ENCODE measurements at regions not wholly inside any gene's neighbourhood (a gene's known extent, or its start where the extent isn't known, plus 50 kb on each side); places are given as distances from the start of the nearest gene placed in this dataset.
"Not testable (repeated sequence)": the region's sequence is repeated elsewhere in the genome, so short reads cannot be mapped to it uniquely, and the experiment has no call there.

DNA sequence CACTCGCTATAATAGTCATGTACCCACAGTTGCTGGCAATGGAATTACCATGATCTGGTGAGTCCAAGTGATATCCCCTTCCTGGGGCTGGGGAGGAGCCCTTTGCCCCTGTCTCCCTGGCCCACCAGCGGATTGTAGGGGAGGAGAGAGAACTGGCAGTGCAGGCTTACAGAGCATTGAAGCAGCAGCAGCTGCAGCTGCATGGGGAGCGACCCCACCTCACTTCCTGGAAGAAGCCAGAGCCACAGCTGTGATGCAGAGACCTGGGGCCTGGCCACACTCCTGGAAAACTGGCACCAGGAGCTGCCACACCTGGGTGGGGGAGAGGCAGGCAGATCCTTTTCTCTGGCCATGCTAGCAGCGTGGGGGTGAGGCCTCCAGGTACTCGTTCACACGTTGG, 300.1 kb upstream of the PROK2 start:
- Histone ChIP-seq H3K4me1 (ENCODE audit: control insufficient read depth, insufficient read depth, low read length) (peaks cover 14% of the 10 kb centered on the region; the same call in 1 of the 2 replicates), H3K9me3 (ENCODE audit: control insufficient read depth, insufficient read depth, low read length) (no peaks in the 10 kb centered on the region; the same call in 1 of the 2 replicates), H3K4me3 (ENCODE audit: low read depth, low read length) (no peak overlapping the region), H3K27me3 (ENCODE audit: control insufficient read depth, insufficient read depth, low read length) (no peaks in the 10 kb centered on the region; the same call in 1 of the 2 replicates), H3K27ac (ENCODE audit: low read depth, low read length) (no peak overlapping the region), H3K36me3 (ENCODE audit: control insufficient read depth, insufficient read depth, low read length) (no peaks in the 10 kb centered on the region), H3K9ac (ENCODE audit: low read depth, low read length) (no peak overlapping the region)

- Histone ChIP-seq H3K4me1 (ENCODE audit: control insufficient read depth, insufficient read depth, low read length) (peaks cover 18% of the 10 kb centered on the region; the same call in 1 of the 2 replicates), H3K9ac (ENCODE audit: low read depth, low read length) (no peak overlapping the region), H3K27me3 (ENCODE audit: control insufficient read depth, insufficient read depth, low read length) (no peaks in the 10 kb centered on the region; the same call in 1 of the 2 replicates), H3K9me3 (ENCODE audit: control insufficient read depth, insufficient read depth, low read length) (no peaks in the 10 kb centered on the region; the same call in 1 of the 2 replicates), H3K36me3 (ENCODE audit: control insufficient read depth, insufficient read depth, low read length) (no peaks in the 10 kb centered on the region), H3K4me3 (ENCODE audit: low read depth, low read length) (no peak overlapping the region), H3K27ac (ENCODE audit: low read depth, low read length) (no peak overlapping the region)
Observed at GRCh38 chr3:72082776-72083462, 298.0 kb upstream of the PROK2 start.

- no peaks in the 10 kb centered on the region; the same call in 1 of the 2 replicates for H3K27me3 ChIP-seq (ENCODE audit: control insufficient read depth, insufficient read depth, low read length)
- H3K4me3 ChIP-seq (ENCODE audit: low read depth, low read length): no peak overlapping the region
- no peaks in the 10 kb centered on the region for H3K36me3 ChIP-seq (ENCODE audit: control insufficient read depth, insufficient read depth, low read length)
- H3K4me1 ChIP-seq (ENCODE audit: control insufficient read depth, insufficient read depth, low read length): peaks cover 18% of the 10 kb centered on the region; the same call in 1 of the 2 replicates
- H3K27ac ChIP-seq (ENCODE audit: low read depth, low read length): no peak overlapping the region
- no peak overlapping the region for H3K9ac ChIP-seq (ENCODE audit: low read depth, low read length)
- peaks cover 3% of the 10 kb centered on the region; the same call in 1 of the 2 replicates for H3K9me3 ChIP-seq (ENCODE audit: control insufficient read depth, insufficient read depth, low read length)
Observed at GRCh38 chr3:72082186-72082715, 297.3 kb upstream of the PROK2 start.

GRCh38 chr3:72081471-72082185, 296.7 kb upstream of the PROK2 start:
- H3K36me3 ChIP-seq (ENCODE audit: control insufficient read depth, insufficient read depth, low read length): no peaks in the 10 kb centered on the region
- peaks cover 5% of the 10 kb centered on the region for H3K9me3 ChIP-seq (ENCODE audit: control insufficient read depth, insufficient read depth, low read length)
- no peak overlapping the region for H3K9ac ChIP-seq (ENCODE audit: low read depth, low read length)
- no peaks in the 10 kb centered on the region; the same call in 1 of the 2 replicates for H3K27me3 ChIP-seq (ENCODE audit: control insufficient read depth, insufficient read depth, low read length)
- H3K27ac ChIP-seq (ENCODE audit: low read depth, low read length): no peak overlapping the region
- H3K4me1 ChIP-seq (ENCODE audit: control insufficient read depth, insufficient read depth, low read length): peaks cover 18% of the 10 kb centered on the region; the same call in 1 of the 2 replicates
- H3K4me3 ChIP-seq (ENCODE audit: low read depth, low read length): no peak overlapping the region

DNA sequence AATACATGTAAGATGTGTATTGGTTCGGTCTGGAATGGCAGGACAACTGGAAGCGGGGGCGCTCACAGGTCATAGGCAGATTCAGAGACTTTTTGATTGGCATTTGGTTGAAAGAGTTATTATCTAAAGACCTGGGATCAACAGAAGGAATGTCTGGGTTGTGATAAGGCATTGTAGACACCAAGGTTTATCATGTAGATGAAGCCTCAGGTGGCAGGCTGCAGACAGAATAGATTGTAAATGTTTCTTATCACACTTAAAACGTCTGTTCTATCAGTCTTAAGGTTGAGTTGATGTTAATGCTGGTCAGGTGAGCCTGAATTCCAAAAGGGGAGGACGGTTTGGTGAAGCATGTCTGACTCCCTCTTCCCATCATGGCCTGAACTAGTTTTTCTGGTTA, 295.9 kb upstream of the PROK2 start:
- H3K27ac ChIP-seq (ENCODE audit: low read depth, low read length): no peak overlapping the region

DNA sequence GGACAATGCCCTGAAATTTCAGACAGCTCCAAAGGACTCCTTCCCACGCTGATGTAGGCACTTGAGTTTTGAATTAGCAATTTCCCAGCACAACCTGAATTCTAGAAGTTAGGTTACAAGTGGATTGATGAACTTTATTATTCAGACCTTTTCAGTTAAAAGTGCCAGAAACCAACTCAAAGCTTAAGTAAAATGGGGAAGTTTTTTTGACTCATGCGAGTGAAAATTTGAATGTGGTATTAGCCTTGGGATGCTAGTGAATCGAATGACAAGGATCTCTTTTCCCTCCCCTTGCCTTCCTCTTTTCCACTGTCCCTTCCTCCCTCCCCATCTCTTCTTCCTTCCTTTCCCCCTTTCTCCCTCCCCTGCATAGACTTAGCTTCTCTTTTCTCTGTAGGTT, 295.1 kb upstream of the PROK2 start:
- no peak overlapping the region for H3K27ac ChIP-seq (ENCODE audit: low read depth, low read length)
- H3K9ac ChIP-seq (ENCODE audit: low read depth, low read length): no peak overlapping the region
- peaks cover 18% of the 10 kb centered on the region; the same call in 1 of the 2 replicates for H3K4me1 ChIP-seq (ENCODE audit: control insufficient read depth, insufficient read depth, low read length)
- no peak overlapping the region for H3K4me3 ChIP-seq (ENCODE audit: low read depth, low read length)
- H3K9me3 ChIP-seq (ENCODE audit: control insufficient read depth, insufficient read depth, low read length): peaks cover 16% of the 10 kb centered on the region
- no peaks in the 10 kb centered on the region for H3K36me3 ChIP-seq (ENCODE audit: control insufficient read depth, insufficient read depth, low read length)
- no peaks in the 10 kb centered on the region; the same call in 1 of the 2 replicates for H3K27me3 ChIP-seq (ENCODE audit: control insufficient read depth, insufficient read depth, low read length)

More for the DNA sequence above, 295.9 kb upstream of the PROK2 start:
- H3K36me3 ChIP-seq (ENCODE audit: control insufficient read depth, insufficient read depth, low read length): no peaks in the 10 kb centered on the region
- H3K9me3 ChIP-seq (ENCODE audit: control insufficient read depth, insufficient read depth, low read length): peaks cover 11% of the 10 kb centered on the region
- no peaks in the 10 kb centered on the region; the same call in 1 of the 2 replicates for H3K27me3 ChIP-seq (ENCODE audit: control insufficient read depth, insufficient read depth, low read length)
- peaks cover 18% of the 10 kb centered on the region; the same call in 1 of the 2 replicates for H3K4me1 ChIP-seq (ENCODE audit: control insufficient read depth, insufficient read depth, low read length)
- no peak overlapping the region for H3K4me3 ChIP-seq (ENCODE audit: low read depth, low read length)
- H3K9ac ChIP-seq (ENCODE audit: low read depth, low read length): no peak overlapping the region

DNA sequence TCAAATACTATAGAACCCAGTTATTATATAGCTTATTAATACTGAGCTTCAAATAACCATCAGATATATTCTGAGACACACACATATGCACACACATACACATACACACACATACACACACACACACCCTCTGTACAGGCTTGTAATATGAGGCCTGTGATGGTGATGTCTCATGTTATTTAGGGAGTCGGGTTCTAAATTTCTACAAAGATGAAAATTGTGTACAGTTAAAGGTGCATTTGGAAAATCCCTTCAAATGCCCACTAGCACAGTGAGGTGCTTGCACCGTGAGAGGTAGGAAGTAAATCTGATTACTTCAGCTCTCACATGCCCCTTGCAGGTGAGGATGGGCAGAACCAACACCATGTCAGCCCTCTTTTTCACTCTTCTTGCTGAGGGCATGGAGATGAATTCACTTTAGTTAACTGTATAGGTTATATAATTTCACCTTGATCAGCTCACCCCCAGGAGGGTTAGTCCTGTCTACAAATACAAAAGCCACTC, 294.5 kb upstream of the PROK2 start:
- no peak overlapping the region for H3K27ac ChIP-seq (ENCODE audit: low read depth, low read length)
- no peaks in the 10 kb centered on the region; the same call in 1 of the 2 replicates for H3K27me3 ChIP-seq (ENCODE audit: control insufficient read depth, insufficient read depth, low read length)
- H3K4me3 ChIP-seq (ENCODE audit: low read depth, low read length): no peak overlapping the region
- H3K9ac ChIP-seq (ENCODE audit: low read depth, low read length): no peak overlapping the region
- H3K9me3 ChIP-seq (ENCODE audit: control insufficient read depth, insufficient read depth, low read length): peaks cover 20% of the 10 kb centered on the region
- H3K36me3 ChIP-seq (ENCODE audit: control insufficient read depth, insufficient read depth, low read length): no peaks in the 10 kb centered on the region
- H3K4me1 ChIP-seq (ENCODE audit: control insufficient read depth, insufficient read depth, low read length): peaks cover 18% of the 10 kb centered on the region; the same call in 1 of the 2 replicates

GRCh38 chr3:72078676-72079368, 293.9 kb upstream of the PROK2 start:
- H3K4me3 ChIP-seq (ENCODE audit: low read depth, low read length): no peak overlapping the region
- no peak overlapping the region for H3K9ac ChIP-seq (ENCODE audit: low read depth, low read length)
- no peaks in the 10 kb centered on the region; the same call in 1 of the 2 replicates for H3K27me3 ChIP-seq (ENCODE audit: control insufficient read depth, insufficient read depth, low read length)
- H3K36me3 ChIP-seq (ENCODE audit: control insufficient read depth, insufficient read depth, low read length): no peaks in the 10 kb centered on the region
- H3K27ac ChIP-seq (ENCODE audit: low read depth, low read length): no peak overlapping the region
- peaks cover 18% of the 10 kb centered on the region; the same call in 1 of the 2 replicates for H3K4me1 ChIP-seq (ENCODE audit: control insufficient read depth, insufficient read depth, low read length)
- peaks cover 20% of the 10 kb centered on the region for H3K9me3 ChIP-seq (ENCODE audit: control insufficient read depth, insufficient read depth, low read length)

- Histone ChIP-seq H3K27me3 (ENCODE audit: control insufficient read depth, insufficient read depth, low read length) (no peaks in the 10 kb centered on the region; the same call in 1 of the 2 replicates), H3K4me3 (ENCODE audit: low read depth, low read length) (no peak overlapping the region), H3K9ac (ENCODE audit: low read depth, low read length) (no peak overlapping the region), H3K4me1 (ENCODE audit: control insufficient read depth, insufficient read depth, low read length) (peaks cover 18% of the 10 kb centered on the region; the same call in 1 of the 2 replicates), H3K27ac (ENCODE audit: low read depth, low read length) (no peak overlapping the region), H3K9me3 (ENCODE audit: control insufficient read depth, insufficient read depth, low read length) (peaks cover 22% of the 10 kb centered on the region), H3K36me3 (ENCODE audit: control insufficient read depth, insufficient read depth, low read length) (no peaks in the 10 kb centered on the region)
Observed at GRCh38 chr3:72077473-72078259, 292.7 kb upstream of the PROK2 start.

DNA sequence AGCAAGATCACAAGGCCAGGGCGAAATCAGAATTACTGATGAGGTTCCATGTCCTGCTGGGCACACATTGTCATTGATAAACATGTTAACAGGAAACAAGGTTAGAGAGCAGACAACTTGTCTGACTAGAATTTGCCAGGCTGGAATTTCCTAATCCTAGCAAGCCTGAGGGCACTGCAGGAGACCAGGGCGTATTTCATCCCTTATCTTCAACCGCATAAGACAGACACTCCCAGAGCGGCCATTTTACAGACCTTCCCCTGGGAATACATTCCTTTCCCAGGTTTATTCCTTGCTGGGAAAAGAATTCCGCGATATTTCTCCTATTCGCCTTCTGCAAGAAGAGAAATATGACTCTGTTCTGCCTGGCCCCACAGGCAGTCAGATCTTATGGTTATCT, 290.9 kb upstream of the PROK2 start:
- not testable (repeated sequence) for H3K27me3 ChIP-seq (ENCODE audit: control insufficient read depth, insufficient read depth, low read length); H3K9ac ChIP-seq (ENCODE audit: low read depth, low read length); H3K27ac ChIP-seq (ENCODE audit: low read depth, low read length); H3K36me3 ChIP-seq (ENCODE audit: control insufficient read depth, insufficient read depth, low read length); H3K4me3 ChIP-seq (ENCODE audit: low read depth, low read length); H3K4me1 ChIP-seq (ENCODE audit: control insufficient read depth, insufficient read depth, low read length)
- peaks cover 23% of the 10 kb centered on the region for H3K9me3 ChIP-seq (ENCODE audit: control insufficient read depth, insufficient read depth, low read length)

Measured in HUES48 (cell line).